Fibroblast of the aortic adventitia (primary cell): ENCODE measurements at regions not wholly inside any gene's neighbourhood (a gene's known extent, or its start where the extent isn't known, plus 50 kb on each side); places are given as distances from the start of the nearest gene placed in this dataset.

Experiments
- DNase-seq: peaks from one replicate; pipeline ENCODE4 v3.0.0-alpha.2; 2010; ENCODE audit warnings: low read depth
- H3K4me3 ChIP-seq: 2 replicates; pipeline ENCODE4 v1.5.1; 2011; ENCODE audit warnings: low read depth, mild to moderate bottlenecking, control low read depth, low read length, moderate library complexity
- TF ChIP-seq, protein P1 (sequence below): IDR thresholded peaks from 2 replicates; pipeline ENCODE4 v1.5.1; 2011; ENCODE audit warnings: mild to moderate bottlenecking, low read length, control low read depth, inconsistent platforms; ENCODE audit not compliant: insufficient read depth

DNA sequence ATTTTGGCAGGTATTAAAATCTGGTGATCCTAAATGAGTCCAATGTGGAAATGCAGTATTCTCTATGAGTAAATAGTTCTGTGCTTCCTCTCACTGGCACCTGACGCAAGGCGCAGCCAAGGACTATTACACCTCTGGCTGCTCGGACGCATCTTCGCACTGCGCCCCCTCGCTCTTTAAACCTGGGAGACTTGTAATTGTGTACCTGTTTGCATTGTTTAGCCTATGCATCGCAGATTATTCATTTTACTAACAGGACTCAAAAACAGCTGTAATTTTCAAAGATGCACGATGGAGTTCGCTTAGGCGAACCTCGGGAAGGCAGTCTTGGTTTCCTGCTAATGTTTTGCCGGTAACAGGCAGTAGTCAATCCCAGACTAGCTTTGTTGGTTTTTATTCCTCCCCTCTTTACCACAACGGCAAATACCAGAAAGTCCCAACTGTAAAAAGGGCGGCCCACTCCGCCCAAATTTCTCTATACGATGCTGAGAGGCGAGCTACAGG lies 113.2 kb downstream of the KCNRG start:
- no peak for DNase-seq
- TF ChIP-seq, protein P1, sequence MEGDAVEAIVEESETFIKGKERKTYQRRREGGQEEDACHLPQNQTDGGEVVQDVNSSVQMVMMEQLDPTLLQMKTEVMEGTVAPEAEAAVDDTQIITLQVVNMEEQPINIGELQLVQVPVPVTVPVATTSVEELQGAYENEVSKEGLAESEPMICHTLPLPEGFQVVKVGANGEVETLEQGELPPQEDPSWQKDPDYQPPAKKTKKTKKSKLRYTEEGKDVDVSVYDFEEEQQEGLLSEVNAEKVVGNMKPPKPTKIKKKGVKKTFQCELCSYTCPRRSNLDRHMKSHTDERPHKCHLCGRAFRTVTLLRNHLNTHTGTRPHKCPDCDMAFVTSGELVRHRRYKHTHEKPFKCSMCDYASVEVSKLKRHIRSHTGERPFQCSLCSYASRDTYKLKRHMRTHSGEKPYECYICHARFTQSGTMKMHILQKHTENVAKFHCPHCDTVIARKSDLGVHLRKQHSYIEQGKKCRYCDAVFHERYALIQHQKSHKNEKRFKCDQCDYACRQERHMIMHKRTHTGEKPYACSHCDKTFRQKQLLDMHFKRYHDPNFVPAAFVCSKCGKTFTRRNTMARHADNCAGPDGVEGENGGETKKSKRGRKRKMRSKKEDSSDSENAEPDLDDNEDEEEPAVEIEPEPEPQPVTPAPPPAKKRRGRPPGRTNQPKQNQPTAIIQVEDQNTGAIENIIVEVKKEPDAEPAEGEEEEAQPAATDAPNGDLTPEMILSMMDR: no peak

GRCh38 chr13:50129081-50129705 lies 113.9 kb downstream of the KCNRG start:
- TF ChIP-seq, protein P1: no peak
- H3K4me3 ChIP-seq: no peak overlapping the region
- no peak for DNase-seq

More for the DNA sequence above, 113.2 kb downstream of the KCNRG start:
- no peak overlapping the region for H3K4me3 ChIP-seq

DNA sequence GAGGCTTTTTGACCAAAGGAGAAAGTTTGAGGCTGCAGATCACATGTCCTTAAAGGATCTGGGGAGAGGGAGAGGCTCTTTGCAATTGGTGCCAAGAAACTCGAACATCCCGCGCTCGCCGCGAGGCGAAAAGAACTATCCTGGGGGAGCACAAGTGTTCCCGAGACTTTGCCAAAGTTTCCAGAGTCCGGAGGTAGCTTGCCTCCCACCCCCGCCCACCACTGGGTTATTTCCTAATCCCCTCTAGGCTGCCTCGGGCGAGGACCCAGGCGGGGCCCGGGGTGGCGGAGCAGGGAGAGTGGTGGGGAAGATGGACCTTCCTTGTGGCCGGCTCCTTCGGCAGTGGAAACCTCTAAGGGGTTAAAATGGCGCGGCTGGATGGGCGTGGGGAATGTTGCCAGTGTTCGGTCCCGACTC lies 114.5 kb downstream of the KCNRG start:
- H3K4me3 ChIP-seq: peak overlapping the region; percentile 52
- TF ChIP-seq, protein P1: no peak
- DNase-seq: no peak

GRCh38 chr13:50130123-50130946 lies 115.1 kb downstream of the KCNRG start:
- peak overlapping the region; percentile 52 for H3K4me3 ChIP-seq
- TF ChIP-seq, protein P1: no peak
- DNase-seq: peak; percentile 49

GRCh38 chr13:50131920-50132903 lies 117.0 kb downstream of the KCNRG start:
- H3K4me3 ChIP-seq: no peak overlapping the region
- TF ChIP-seq, protein P1: no peak
- DNase-seq: no peak

DNA sequence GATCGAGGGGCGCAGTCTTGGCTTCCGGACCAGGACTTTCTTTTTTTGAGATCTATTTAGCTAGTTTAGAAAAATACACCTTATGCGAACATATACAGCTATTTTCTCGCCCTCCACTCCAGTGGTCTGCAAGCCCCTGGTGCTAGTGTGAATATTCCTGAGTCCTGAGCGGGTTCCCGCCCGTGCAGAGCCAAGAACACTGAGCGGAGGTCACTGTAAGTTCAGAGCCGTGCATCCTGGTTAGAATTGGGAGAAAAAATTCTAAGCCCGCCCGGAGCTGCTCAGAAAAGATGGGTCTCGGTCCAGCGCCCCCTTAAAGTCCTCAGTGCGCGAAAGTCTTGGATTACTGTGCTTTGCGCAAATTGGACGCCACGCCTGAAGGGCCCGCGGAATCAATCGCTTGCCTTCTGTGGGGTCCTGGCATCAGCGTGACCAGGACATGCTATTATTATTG lies 117.7 kb downstream of the KCNRG start:
- DNase-seq: no peak
- H3K4me3 ChIP-seq: no peak overlapping the region
- TF ChIP-seq, protein P1: no peak
